ENCODE measurements at regions not wholly inside any gene's neighbourhood (a gene's known extent, or its start where the extent isn't known, plus 50 kb on each side); places are given as distances from the start of the nearest gene placed in this dataset.

- ATAC-seq (ENCODE audit: low read depth) (no peak), DNase-seq (ENCODE audit: low spot score) (no peak)
- H3K36me3 ChIP-seq (ENCODE audit: low read depth), result no peaks in the 10 kb centered on the region
- H3K4me3 ChIP-seq (ENCODE audit: severe bottlenecking), result no peak overlapping the region
- no peak for TF ChIP-seq CTCF (IDR thresholded peaks at IDR 0.05; ENCODE audit: poor library complexity, severe bottlenecking)
- H3K9me3 ChIP-seq (ENCODE audit: severe bottlenecking), result no peaks in the 10 kb centered on the region
- H3K4me1 ChIP-seq (ENCODE audit: insufficient read depth, poor library complexity, severe bottlenecking), result no peaks in the 10 kb centered on the region
- no peaks in the 10 kb centered on the region for H3K27me3 ChIP-seq (ENCODE audit: insufficient read depth, poor library complexity, severe bottlenecking)
- no peak overlapping the region for H3K27ac ChIP-seq (ENCODE audit: poor library complexity, severe bottlenecking)
Observed at GRCh38 chrX:113551919-113552318, 711.3 kb upstream of the AMOT start.

- Histone ChIP-seq H3K4me3 (ENCODE audit: severe bottlenecking) (no peak overlapping the region), H3K27ac (ENCODE audit: poor library complexity, severe bottlenecking) (no peak overlapping the region), H3K27me3 (ENCODE audit: insufficient read depth, poor library complexity, severe bottlenecking) (no peaks in the 10 kb centered on the region), H3K36me3 (ENCODE audit: low read depth) (no peaks in the 10 kb centered on the region), H3K4me1 (ENCODE audit: insufficient read depth, poor library complexity, severe bottlenecking) (no peaks in the 10 kb centered on the region), H3K9me3 (ENCODE audit: severe bottlenecking) (no peaks in the 10 kb centered on the region)
- DNase-seq (ENCODE audit: low spot score), result no peak
- no peak for ATAC-seq (ENCODE audit: low read depth)
- no peak for TF ChIP-seq CTCF (IDR thresholded peaks at IDR 0.05; ENCODE audit: poor library complexity, severe bottlenecking)
Observed at GRCh38 chrX:113548308-113549015, 707.8 kb upstream of the AMOT start.

- no peak for TF ChIP-seq CTCF (IDR thresholded peaks at IDR 0.05; ENCODE audit: poor library complexity, severe bottlenecking)
- Histone ChIP-seq H3K4me3 (ENCODE audit: severe bottlenecking) (no peak overlapping the region), H3K27ac (ENCODE audit: poor library complexity, severe bottlenecking) (no peak overlapping the region), H3K4me1 (ENCODE audit: insufficient read depth, poor library complexity, severe bottlenecking) (no peaks in the 10 kb centered on the region), H3K9me3 (ENCODE audit: severe bottlenecking) (no peaks in the 10 kb centered on the region), H3K27me3 (ENCODE audit: insufficient read depth, poor library complexity, severe bottlenecking) (no peaks in the 10 kb centered on the region), H3K36me3 (ENCODE audit: low read depth) (no peaks in the 10 kb centered on the region)
- no peak for ATAC-seq (ENCODE audit: low read depth)
- no peak for DNase-seq (ENCODE audit: low spot score)
Observed at GRCh38 chrX:113545040-113545439, 704.4 kb upstream of the AMOT start.

GRCh38 chrX:113539599-113540356 lies 699.1 kb upstream of the AMOT start:
- Histone ChIP-seq H3K27ac (ENCODE audit: poor library complexity, severe bottlenecking) (no peak overlapping the region), H3K36me3 (ENCODE audit: low read depth) (no peaks in the 10 kb centered on the region), H3K27me3 (ENCODE audit: insufficient read depth, poor library complexity, severe bottlenecking) (no peaks in the 10 kb centered on the region), H3K4me3 (ENCODE audit: severe bottlenecking) (no peak overlapping the region), H3K9me3 (ENCODE audit: severe bottlenecking) (no peaks in the 10 kb centered on the region), H3K4me1 (ENCODE audit: insufficient read depth, poor library complexity, severe bottlenecking) (no peaks in the 10 kb centered on the region)
- DNase-seq (ENCODE audit: low spot score) (no peak), ATAC-seq (ENCODE audit: low read depth) (no peak)
- no peak for TF ChIP-seq CTCF (IDR thresholded peaks at IDR 0.05; ENCODE audit: poor library complexity, severe bottlenecking)

Measured in RWPE2 (cell line).